ENCODE measurements at regions not wholly inside any gene's neighbourhood (a gene's known extent, or its start where the extent isn't known, plus 50 kb on each side); places are given as distances from the start of the nearest gene placed in this dataset.

- no peaks in the 10 kb centered on the region for H4K20me1 ChIP-seq (ENCODE audit: insufficient read depth, low read length)
- H3K27me3 ChIP-seq (ENCODE audit: low read depth, low read length), result no peaks in the 10 kb centered on the region
- TF ChIP-seq CTCF (IDR thresholded peaks at IDR 0.05; ENCODE audit: low read depth, low read length) (no peak), EZH2phosphoT487 (IDR thresholded peaks at IDR 0.05; ENCODE audit: low read depth) (no peak)
- no peak overlapping the region for H2AFZ ChIP-seq (ENCODE audit: low read depth, low read length)
- H3K79me2 ChIP-seq (ENCODE audit: low read length), result no peaks in the 10 kb centered on the region
- no peak overlapping the region for H3K27ac ChIP-seq (ENCODE audit: low read length)
- no peaks in the 10 kb centered on the region for H3K9me3 ChIP-seq (ENCODE audit: insufficient read depth, low read length)
- no peak overlapping the region for H3K9ac ChIP-seq (ENCODE audit: low read length)
- no peaks in the 10 kb centered on the region for H3K36me3 ChIP-seq (replicated peaks; ENCODE audit: low read depth, low read length)
- H3K4me1 ChIP-seq (ENCODE audit: low read length), result no peaks in the 10 kb centered on the region
- H3K4me3 ChIP-seq (ENCODE audit: low read length), result no peak overlapping the region
- H3K4me2 ChIP-seq (ENCODE audit: low read length), result no peak overlapping the region
These were observed 1002.8 kb upstream of the NR2F2 start for GRCh38 chr15:95327661-95328060.

- Histone ChIP-seq H3K9me3 (ENCODE audit: insufficient read depth, low read length) (no peaks in the 10 kb centered on the region), H3K27ac (ENCODE audit: low read length) (no peak overlapping the region), H2AFZ (ENCODE audit: low read depth, low read length) (no peak overlapping the region), H3K4me2 (ENCODE audit: low read length) (no peak overlapping the region), H3K27me3 (ENCODE audit: low read depth, low read length) (no peaks in the 10 kb centered on the region), H4K20me1 (ENCODE audit: insufficient read depth, low read length) (no peaks in the 10 kb centered on the region), H3K4me3 (ENCODE audit: low read length) (no peak overlapping the region), H3K36me3 (replicated peaks; ENCODE audit: low read depth, low read length) (no peaks in the 10 kb centered on the region), H3K4me1 (ENCODE audit: low read length) (no peaks in the 10 kb centered on the region), H3K9ac (ENCODE audit: low read length) (no peak overlapping the region), H3K79me2 (ENCODE audit: low read length) (no peaks in the 10 kb centered on the region)
- TF ChIP-seq EZH2phosphoT487 (IDR thresholded peaks at IDR 0.05; ENCODE audit: low read depth), result no peak
- TF ChIP-seq CTCF (IDR thresholded peaks at IDR 0.05; ENCODE audit: low read depth, low read length), result no peak
These were observed 1001.9 kb upstream of the NR2F2 start for GRCh38 chr15:95328559-95328958.

- Histone ChIP-seq H3K79me2 (ENCODE audit: low read length) (no peaks in the 10 kb centered on the region), H3K4me1 (ENCODE audit: low read length) (no peaks in the 10 kb centered on the region), H3K27ac (ENCODE audit: low read length) (no peak overlapping the region), H3K9me3 (ENCODE audit: insufficient read depth, low read length) (no peaks in the 10 kb centered on the region), H3K4me2 (ENCODE audit: low read length) (no peak overlapping the region), H3K9ac (ENCODE audit: low read length) (no peak overlapping the region), H3K4me3 (ENCODE audit: low read length) (no peak overlapping the region), H3K27me3 (ENCODE audit: low read depth, low read length) (no peaks in the 10 kb centered on the region), H4K20me1 (ENCODE audit: insufficient read depth, low read length) (no peaks in the 10 kb centered on the region), H3K36me3 (replicated peaks; ENCODE audit: low read depth, low read length) (no peaks in the 10 kb centered on the region), H2AFZ (ENCODE audit: low read depth, low read length) (no peak overlapping the region)
- no peak for TF ChIP-seq CTCF (IDR thresholded peaks at IDR 0.05; ENCODE audit: low read depth, low read length)
- no peak for TF ChIP-seq EZH2phosphoT487 (IDR thresholded peaks at IDR 0.05; ENCODE audit: low read depth)
These were observed 1001.1 kb upstream of the NR2F2 start for GRCh38 chr15:95329362-95329761.

- no peak overlapping the region for H3K4me2 ChIP-seq (ENCODE audit: low read length)
- H3K9me3 ChIP-seq (ENCODE audit: insufficient read depth, low read length), result no peaks in the 10 kb centered on the region
- no peaks in the 10 kb centered on the region for H4K20me1 ChIP-seq (ENCODE audit: insufficient read depth, low read length)
- no peaks in the 10 kb centered on the region for H3K36me3 ChIP-seq (replicated peaks; ENCODE audit: low read depth, low read length)
- no peak overlapping the region for H2AFZ ChIP-seq (ENCODE audit: low read depth, low read length)
- no peaks in the 10 kb centered on the region for H3K27me3 ChIP-seq (ENCODE audit: low read depth, low read length)
- no peak overlapping the region for H3K4me3 ChIP-seq (ENCODE audit: low read length)
- no peak overlapping the region for H3K27ac ChIP-seq (ENCODE audit: low read length)
- TF ChIP-seq CTCF (IDR thresholded peaks at IDR 0.05; ENCODE audit: low read depth, low read length) (no peak), EZH2phosphoT487 (IDR thresholded peaks at IDR 0.05; ENCODE audit: low read depth) (no peak)
- H3K9ac ChIP-seq (ENCODE audit: low read length), result no peak overlapping the region
- no peaks in the 10 kb centered on the region for H3K4me1 ChIP-seq (ENCODE audit: low read length)
- no peaks in the 10 kb centered on the region for H3K79me2 ChIP-seq (ENCODE audit: low read length)
These were observed 988.8 kb upstream of the NR2F2 start for GRCh38 chr15:95341686-95342085.

Data from OCI-LY3 (cell line).